HG03139 (cell line): ENCODE measurements at regions not wholly inside any gene's neighbourhood (a gene's known extent, or its start where the extent isn't known, plus 50 kb on each side); places are given as distances from the start of the nearest gene placed in this dataset.
"Not testable (repeated sequence)": the region's sequence is repeated elsewhere in the genome, so short reads cannot be mapped to it uniquely, and the experiment has no call there.

Experiments used
- ATAC-seq: cut with Tn5 transposase; IDR thresholded peaks from one replicate; pipeline ENCODE4 v1.9.1; 2021; ENCODE audit not compliant: unreplicated experiment

DNA sequence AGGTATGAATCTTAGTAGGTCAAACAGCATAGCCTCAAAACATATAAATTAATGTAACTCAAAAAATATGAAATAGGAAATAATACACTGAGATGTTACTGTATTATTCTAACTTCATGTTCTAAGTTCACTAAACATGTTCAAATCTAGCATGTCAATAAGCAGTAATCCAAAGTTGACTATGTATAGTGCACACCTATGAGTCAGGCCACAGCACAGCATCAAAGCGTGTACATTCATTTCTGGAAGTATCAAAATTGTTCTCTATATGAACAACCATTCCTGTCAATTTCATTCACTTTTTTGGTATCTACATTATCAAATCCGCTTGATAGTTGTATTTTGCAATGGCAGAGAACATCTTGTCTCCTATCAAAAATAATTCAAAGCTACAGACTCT is 418.9 kb upstream of the POM121L12 start:
- ATAC-seq: no peak

DNA sequence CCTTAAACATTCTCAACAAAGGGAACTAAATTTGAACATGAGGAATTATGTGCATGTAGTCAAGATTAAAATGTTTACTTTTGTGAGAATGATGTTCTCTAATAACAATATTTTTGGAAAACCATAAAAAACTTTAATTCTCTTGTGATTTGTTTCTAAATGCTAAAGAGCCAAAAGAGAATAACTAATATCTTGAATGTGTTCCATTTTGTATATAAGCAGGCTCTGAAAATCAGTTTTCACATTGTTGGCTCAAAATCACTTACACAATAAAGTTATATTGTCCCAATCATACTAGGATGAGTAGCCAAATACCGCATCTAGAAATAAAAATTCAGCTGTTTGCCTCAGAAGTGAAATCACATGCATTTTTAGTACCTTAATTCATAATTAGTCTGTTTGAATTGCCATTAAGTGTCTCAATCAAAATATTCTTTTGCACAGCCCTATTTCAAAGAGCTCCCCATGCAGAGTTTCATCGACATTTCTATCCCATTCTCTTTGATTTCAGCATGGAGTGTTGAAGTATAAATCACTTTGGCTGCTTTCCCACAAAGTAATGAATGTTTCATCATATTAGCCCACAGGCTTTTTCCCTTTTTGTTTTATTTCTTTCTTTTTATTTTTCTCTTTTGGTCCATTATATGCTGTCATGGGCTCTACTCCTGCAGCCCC is 420.3 kb upstream of the POM121L12 start:
- no peak for ATAC-seq

DNA sequence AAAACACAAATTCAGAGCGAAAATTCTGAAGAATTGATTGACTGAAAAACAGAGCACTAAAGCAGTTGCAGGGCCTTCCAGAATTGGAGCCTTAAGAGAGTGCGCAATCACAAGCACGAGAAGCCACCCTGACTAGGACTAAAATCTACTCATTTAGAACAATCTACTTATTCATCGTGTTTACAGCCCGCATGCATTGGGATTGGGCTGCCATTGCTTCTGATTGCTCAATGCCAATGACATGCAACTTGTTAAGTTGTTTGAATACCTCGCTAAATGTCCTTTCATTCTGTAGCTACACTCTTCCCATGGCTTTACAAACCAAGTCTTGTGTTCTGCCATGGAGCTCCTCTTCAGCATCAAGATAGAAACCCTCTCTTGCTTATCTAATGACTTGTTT is 425.9 kb upstream of the POM121L12 start:
- no peak for ATAC-seq

DNA sequence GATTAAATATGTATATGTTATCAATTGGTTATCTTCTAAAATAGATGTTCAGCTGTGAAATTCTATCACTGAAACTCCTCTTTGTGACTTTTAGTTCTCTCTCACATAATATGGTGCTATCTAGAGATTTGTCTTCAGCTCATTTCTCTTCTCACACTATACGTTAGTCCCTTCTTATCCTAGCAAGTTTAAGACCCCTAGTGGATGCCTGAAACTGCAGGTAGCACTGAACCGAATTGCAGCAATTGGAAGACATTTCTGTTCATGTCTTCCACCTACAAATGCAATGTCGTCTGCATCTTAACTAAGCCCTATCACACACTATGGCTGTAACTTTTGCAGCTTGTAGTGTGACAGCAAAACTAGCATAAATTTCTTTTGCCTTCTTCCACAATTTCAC is 442.7 kb upstream of the POM121L12 start:
- no peak for ATAC-seq

DNA sequence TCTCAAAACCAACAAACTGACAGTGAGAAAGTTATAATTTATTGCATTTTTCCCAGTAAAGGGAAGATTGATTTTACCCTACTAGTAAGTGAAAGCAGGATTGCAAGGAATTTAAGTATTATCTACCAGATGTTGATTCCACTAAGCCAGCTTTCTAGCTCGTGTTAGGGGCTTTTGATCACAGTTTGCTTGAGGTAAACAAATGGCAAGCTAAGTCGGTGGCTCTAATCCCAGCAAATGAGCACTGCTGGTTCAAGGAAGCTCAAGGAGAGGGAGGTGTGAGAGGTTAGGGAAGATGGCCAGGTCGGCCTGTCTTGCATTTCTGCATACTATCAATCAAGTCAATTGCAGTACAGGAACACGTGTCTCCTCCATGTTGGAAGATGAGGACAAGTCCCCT is 448.7 kb upstream of the POM121L12 start:
- no peak for ATAC-seq

DNA sequence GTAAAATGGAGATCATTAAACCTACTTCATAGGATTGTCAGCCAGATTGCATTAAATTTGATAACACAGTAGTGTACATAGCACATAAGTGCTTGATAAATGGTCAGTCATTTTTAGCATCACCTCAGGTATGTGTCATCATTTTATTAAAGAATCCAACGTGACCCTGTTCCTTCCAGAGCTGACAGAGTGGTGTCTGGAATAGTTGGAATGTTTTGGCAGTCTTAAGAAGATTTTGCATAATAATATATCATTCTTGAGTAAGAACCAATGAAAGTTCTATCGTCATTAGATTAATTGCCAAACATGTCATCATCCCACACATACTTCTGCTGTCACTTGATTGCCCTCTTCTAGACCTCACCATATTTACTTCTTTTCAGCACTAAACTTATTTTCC is 451.4 kb upstream of the POM121L12 start:
- no peak for ATAC-seq

DNA sequence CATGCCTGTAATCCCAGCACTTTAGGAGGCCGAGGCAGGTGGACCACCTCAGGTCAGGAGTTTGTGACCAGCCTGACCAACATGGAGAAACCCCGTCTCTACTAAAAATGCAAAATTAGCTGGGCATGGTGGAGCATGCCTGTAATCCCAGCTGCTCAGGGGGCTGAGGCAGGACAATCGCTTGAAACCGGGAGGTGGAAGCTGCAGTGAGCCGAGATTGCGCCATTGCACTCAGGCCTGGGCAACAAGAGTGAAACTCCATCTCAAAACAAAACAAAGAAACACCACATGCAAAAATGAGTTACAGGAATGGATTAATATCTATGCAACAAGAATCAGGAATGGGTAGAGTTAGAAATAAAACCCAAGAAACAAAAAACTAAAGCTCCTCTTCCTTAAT is 462.3 kb upstream of the POM121L12 start:
- not testable (repeated sequence) for ATAC-seq

DNA sequence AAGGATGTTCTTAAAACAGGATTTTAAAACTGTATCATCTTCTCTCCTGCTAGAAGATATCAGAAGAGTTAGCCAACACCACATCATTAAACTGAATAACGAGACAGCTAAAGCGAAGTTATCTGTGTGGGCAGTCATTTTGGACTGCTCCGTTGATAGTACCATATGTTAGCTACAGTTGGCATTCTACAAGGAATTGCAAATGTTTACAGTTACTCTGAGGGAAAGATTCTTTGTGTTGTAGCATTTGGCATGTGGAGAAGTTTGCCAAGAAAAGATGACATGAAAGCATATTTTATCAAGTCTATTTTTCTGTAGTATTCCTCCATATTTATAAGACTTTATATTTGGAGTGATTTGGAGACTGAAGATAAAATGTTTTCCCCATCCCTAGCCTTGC is 464.4 kb upstream of the POM121L12 start:
- ATAC-seq: no peak

DNA sequence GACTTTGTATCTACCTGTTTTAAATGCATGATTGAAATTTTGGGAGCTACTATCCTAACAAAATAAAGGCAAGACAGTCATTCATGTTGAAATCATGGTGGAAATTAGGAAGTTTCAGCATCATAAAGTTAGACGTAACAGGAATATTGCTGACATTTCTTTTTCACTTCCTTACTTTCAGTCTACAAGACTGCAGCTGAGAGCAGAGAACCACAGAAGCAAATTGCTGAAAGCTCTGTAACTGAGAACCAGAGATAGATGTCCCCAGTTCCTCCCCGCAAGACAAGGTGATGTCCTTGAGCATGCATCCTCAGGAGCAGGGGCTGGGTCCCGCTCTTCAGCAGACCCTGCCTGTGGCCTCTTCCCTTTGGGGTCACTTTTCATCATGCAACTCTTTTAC is 466.3 kb upstream of the POM121L12 start:
- ATAC-seq: no peak

DNA sequence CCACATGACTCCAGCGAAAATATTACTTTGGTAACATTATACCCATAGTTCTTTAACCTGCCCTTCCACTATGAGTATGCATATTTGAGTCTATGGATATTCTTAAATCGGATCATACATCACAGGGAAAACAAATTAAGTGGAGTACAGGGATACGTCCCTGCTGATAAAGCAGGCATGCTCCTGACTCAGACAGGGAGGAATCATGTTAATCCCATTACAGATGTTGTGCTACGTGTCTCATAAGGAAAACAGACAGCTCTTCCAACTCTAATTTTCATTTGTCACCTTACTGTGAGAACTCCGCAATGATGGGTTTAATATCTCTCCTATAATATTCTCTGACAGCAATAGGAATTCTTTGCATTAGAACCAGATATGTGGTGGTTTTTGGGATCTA is 469.5 kb upstream of the POM121L12 start:
- no peak for ATAC-seq

DNA sequence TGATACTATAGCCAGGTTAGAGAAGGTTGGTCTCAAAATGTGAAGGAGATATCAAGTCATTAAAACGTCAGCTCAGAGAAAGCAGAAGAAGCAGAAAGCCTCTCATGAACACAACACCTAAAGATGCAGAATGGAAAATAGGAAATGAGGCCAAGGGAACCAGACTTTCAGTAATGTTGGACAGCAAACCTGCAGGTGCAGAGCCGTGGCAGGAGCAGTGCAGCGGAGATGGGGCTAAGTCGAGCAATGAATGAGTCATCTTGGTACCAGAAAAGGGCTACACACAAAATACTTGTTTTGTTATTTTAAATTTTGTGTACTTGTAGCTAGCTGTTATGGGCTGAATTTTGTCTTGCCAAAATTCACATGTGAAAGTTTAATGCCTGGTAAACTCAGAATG is 479.6 kb upstream of the POM121L12 start:
- ATAC-seq: no peak

DNA sequence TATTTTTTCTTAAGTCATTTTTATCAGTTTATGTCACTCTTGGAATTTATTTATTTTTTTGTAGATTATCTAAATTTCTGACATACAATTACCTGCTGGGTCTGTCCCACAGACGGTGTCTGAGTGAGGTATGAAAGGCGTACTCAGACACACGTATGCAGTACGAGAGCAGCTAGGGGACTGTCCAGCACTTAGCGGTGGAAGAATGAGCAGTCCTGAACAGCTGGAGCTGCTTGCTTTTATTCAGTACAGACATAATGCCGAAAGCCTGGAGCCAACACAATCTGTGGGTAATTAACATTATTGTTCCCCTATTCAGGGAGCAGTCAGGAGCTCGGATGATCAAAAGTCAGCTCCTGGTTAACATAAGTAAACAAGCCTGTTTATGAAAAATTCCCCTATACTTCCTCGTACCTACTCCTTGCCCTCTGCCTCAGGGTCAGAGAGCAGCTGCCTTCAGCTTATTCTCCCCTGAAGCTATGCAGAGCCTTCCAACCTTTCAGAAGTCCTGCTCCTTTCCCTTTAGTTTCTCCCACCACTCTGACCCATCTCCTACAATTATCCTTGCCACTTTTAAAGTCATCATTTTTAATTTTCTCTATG is 488.0 kb upstream of the POM121L12 start:
- no peak for ATAC-seq

DNA sequence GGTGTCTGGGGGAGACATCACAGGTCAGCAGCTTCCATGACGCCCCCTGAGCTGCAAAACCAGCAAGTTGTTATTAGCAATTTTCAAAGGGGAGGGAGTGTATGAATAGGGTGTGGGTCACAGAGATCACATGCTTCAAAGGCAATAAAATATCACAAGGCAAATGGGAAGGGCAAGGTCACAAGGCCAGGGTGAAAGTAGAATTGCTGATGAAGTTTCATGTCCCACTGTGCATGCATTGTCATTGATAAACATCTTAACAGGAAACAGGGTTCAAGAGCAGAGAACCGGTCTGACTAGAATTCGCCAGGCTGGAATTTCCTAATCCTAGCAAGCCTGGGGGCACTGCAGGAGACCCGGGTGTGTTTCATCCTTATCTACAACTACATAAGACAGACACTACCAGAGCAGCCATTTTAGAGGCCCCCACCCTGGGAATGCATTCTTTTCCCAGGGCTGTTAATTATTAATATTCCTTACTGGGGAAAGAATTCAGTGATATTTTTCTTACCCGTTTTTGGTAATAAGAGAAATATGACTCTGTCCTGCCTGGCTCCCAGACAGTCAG is 494.2 kb upstream of the POM121L12 start:
- ATAC-seq: not testable (repeated sequence)

DNA sequence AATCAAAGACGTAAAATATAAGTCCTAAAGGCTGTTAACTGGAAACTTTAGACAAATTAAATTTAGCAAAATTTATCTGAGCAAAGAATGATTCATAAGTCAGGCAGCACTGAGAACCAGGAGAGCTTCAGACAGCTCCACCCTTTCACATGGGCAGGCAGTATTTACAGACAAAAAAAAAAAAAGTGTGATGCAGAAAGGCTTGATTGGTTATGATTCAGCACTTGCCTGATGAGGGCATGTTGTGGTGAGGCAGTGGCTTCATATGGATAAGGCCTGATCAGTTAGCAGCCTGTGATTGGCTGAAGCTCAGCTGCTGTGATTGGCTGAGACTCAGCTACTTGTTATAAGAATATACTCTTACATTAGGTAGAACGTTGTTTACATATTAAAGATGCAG is 495.4 kb upstream of the POM121L12 start:
- ATAC-seq: no peak

DNA sequence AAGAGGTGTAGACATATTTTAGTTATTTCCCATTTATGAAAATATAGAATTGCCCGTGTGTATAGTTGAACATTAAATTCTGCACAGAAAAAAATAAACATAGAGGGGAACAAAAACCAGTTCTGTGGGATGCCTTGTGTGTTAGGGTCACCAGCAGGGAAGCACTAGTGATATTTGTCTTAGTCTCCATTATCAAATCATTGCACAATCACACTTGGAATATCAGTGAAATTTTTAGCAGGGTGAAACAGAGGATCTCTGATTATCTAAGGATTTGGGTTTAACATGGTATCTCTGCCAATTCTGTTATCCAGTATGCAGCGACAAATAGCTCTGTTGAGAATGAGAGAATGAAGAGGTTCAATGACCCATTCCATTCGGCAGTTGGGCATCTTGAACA is 496.0 kb upstream of the POM121L12 start:
- ATAC-seq: no peak

DNA sequence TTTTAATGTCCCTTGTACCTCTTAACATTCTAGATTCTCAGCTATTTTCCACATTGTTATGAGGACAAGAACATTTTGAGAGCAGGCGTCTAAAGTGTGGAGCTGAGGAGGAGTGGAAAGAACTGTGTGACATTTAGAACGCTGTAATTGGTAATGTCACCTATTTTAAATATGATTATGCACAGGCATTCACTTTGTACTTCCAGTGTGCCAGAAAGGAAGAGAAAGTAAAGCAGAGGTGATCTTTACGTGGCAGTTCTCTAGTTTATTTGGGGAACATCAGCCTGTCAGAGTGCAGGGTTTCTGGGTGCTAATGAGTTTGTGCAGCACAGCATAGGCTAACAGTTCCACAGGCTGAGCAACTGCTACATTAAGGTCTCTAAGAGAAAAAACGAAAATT is 498.4 kb upstream of the POM121L12 start:
- ATAC-seq: no peak

DNA sequence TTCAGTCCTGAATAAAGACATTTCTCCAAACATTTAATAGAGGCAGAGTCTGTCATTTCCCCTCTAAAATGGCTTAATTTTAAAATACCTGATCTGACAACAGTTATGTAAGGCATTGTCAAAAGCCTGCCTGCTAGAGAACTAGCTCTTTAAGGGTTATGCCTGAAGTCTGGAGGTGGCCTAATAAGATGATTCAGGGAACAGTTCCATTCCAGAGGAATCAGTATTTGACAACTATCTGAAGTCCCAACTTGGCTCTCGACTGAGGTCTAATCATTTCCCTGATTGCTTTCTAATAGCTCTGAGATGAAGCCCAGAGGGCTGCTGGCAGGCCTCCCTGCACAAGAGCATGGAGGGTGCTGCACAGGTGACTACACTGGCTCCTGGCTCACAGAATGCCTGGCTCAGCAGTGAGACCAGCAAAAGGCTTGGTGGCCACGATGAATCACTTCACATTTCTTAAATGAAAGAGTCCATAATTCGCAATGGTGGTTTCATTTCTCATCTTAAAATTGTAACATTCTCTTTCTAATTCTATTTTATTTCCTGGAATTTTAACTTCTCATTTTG is 509.6 kb upstream of the POM121L12 start:
- ATAC-seq: no peak

DNA sequence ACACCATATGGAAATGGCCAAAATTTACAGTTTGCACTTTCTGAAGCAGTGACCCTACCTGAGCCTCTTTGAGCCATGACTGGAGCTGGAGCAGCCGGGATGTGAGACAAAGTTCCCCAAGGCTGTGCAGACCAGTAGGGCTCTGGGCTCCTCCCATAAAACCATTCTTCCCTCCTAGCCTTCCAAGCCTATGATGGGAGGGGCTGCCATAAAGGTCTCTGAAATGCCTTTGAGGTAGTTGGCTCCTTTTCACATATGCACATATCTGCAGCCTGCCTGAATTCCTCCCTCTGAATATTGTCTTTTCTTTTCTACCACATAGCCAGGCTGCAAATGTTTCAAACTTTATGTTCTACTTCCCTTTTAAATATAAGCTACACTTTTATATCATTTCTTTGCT is 516.6 kb upstream of the POM121L12 start:
- no peak for ATAC-seq

DNA sequence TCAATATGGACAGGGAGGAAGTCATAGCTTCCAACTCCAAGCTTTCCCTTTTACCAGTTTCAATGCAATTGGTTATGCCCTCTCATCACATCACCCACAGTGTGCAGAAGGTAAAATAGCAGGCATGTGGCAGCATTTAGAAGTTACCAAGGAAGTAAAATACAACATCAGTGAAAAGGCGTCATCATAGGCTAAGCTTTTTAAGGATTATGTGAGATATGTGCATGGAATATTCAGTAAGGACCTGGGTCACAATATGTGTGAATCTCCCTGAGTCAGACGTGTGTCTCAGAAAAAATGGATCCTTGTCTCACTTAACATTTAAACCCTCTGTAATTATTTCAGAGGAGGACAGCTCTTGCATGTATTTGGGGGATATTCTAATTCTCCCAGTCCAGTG is 522.8 kb upstream of the POM121L12 start:
- ATAC-seq: no peak

DNA sequence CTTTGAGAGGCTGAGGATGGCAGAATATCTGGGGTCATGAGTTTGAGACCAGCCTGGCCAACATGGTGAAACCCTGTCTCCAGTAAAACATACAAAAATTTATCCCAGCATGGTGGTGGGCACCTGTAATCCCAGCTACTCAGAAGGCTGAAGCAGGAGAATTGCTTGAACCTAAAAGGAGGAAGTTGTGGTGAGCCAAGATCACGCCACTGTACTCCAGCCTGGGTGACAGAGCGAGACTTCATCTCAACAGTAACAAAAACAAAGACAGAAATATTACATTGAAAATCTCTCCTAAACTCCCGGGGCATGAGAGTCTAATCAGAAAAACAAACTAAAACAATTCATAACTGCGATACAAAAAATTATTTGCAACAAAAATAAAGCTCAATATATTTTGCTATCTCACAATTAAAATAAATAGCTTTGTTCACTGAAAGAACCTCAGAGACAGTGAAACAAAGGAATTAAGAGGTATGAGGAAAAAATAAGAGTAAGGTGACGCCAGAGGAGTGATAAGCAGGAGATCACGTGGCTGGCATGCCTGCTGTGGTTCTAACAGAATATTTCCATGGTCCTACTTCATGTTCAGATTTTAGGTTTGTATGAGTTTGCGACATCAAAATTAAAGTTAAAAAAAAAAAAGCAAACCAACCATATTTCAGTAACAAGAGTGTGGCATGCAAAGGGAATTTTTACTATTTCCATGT is 527.7 kb upstream of the POM121L12 start:
- no peak for ATAC-seq

DNA sequence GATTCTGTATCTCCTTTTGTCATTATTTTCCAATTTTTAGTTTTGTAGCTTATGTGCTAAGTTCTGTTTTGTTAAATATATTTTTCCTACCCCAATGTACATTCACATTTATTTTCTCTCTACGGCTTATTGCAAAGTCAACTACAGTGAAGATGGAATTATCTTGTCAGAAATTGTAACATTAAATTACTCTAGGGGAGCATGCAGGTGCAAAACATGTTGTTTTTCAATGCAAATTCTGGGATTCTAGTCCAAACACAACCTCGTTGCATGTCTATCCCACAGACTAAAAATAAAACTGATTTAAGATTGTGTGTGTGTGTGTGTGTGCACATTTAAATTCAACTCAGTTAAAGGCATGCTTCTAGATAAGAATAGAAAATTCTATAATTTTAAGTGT is 529.1 kb upstream of the POM121L12 start:
- no peak for ATAC-seq

DNA sequence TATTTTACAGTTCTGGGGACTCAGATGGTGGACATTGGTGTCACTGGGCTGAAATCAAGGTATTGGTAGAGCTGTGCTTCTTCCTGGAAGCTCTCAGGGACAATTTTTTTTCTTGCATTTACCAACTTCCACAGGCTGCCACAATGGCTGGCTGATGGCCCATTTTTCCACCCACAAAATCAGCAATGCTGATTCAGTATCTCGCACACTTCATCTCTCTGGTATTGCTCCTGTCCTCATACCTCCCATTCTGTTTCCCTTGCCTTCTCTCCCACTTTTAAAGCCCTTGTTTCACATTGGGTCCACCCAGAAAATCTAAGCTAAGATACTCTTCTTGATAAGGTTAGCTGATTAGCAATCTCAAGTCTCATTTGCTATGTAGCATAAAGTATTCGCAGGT is 530.9 kb upstream of the POM121L12 start:
- ATAC-seq: no peak
